GM23248 (cell line): ENCODE measurements at regions not wholly inside any gene's neighbourhood (a gene's known extent, or its start where the extent isn't known, plus 50 kb on each side); places are given as distances from the start of the nearest gene placed in this dataset.

Experiments used
- DNase-seq: peaks from one replicate; pipeline ENCODE4 v3.0.0-alpha.2; 2015
- H2AFZ ChIP-seq: fragments of 200-600 bp; sonication (generic); 2 replicates; pipeline ENCODE4 v1.6.1; 2016; ENCODE audit warnings: antibody characterized with exemption
- H3F3A ChIP-seq: fragments of 200-600 bp; sonication (generic); 2 replicates; pipeline ENCODE4 v1.6.1; 2016; ENCODE audit warnings: mild to moderate bottlenecking, antibody characterized with exemption, mixed run types; ENCODE audit not compliant: insufficient read depth
- H3K27ac ChIP-seq: fragments of 200-600 bp; sonication (generic); 2 replicates; pipeline ENCODE4 v1.5.1; 2016; ENCODE audit warnings: mild to moderate bottlenecking
- H3K27me3 ChIP-seq: fragments of 200-600 bp; sonication (generic); replicated peaks from 2 replicates; pipeline ENCODE4 v1.6.1; 2016; ENCODE audit warnings: mild to moderate bottlenecking; ENCODE audit not compliant: insufficient read depth
- H3K36me3 ChIP-seq: fragments of 200-600 bp; sonication (generic); 2 replicates; pipeline ENCODE4 v1.6.1; 2016; ENCODE audit warnings: low read depth, mild to moderate bottlenecking
- H3K4me1 ChIP-seq: fragments of 200-600 bp; sonication (generic); 2 replicates; pipeline ENCODE4 v1.6.1; 2016; ENCODE audit warnings: mild to moderate bottlenecking; ENCODE audit not compliant: insufficient read depth
- H3K4me2 ChIP-seq: fragments of 200-600 bp; sonication (generic); one replicate; pipeline ENCODE4 v1.6.1; 2016; ENCODE audit warnings: mild to moderate bottlenecking; ENCODE audit not compliant: unreplicated experiment
- H3K4me3 ChIP-seq: fragments of 200-600 bp; sonication (generic); 2 replicates; pipeline ENCODE4 v1.5.1; 2016; ENCODE audit warnings: mild to moderate bottlenecking
- H3K79me2 ChIP-seq: fragments of 200-600 bp; sonication (generic); 2 replicates; pipeline ENCODE4 v1.6.1; 2016; ENCODE audit warnings: mild to moderate bottlenecking; ENCODE audit not compliant: insufficient read depth
- H3K9ac ChIP-seq: fragments of 200-600 bp; sonication (generic); 2 replicates; pipeline ENCODE4 v1.6.1; 2016; ENCODE audit warnings: mild to moderate bottlenecking
- H3K9me2 ChIP-seq: fragments of 200-600 bp; sonication (generic); 2 replicates; pipeline ENCODE4 v1.6.1; 2016; ENCODE audit warnings: mixed run types, mild to moderate bottlenecking, moderate library complexity; ENCODE audit not compliant: insufficient read depth
- H3K9me3 ChIP-seq: fragments of 200-600 bp; sonication (generic); one replicate; pipeline ENCODE4 v1.6.1; 2017; ENCODE audit warnings: low read depth
- H4K20me1 ChIP-seq: fragments of 200-600 bp; sonication (generic); 2 replicates; pipeline ENCODE4 v1.6.0; 2016; ENCODE audit not compliant: insufficient read depth
- EZH2 ChIP-seq: fragments of 200-600 bp; sonication (generic); IDR thresholded peaks from 2 replicates; pipeline ENCODE4 v1.6.1; 2018; ENCODE audit warnings: antibody characterized with exemption, mild to moderate bottlenecking; ENCODE audit not compliant: insufficient read depth, poor library complexity, severe bottlenecking
- EZH2phosphoT487 ChIP-seq: fragments of 200-600 bp; sonication (generic); IDR thresholded peaks from 2 replicates; pipeline ENCODE4 v1.6.1; 2018; ENCODE audit warnings: antibody characterized with exemption, moderate library complexity, mild to moderate bottlenecking, low read depth; ENCODE audit not compliant: insufficient read depth
- WGBS, 2 experiments: methylation state at CpG; one replicate each; pipeline ENCODE4 v1.1.6; 2015 to 2017; ENCODE audit warnings: low lambda C conversion rate in 2 of 2, low coverage in 1 of 2; ENCODE audit errors: missing lambda C conversion rate in 2 of 2; 5-methylcytosine and 5-hydroxymethylcytosine counted together
- in situ Hi-C: fragments of 300-500 bp; cut with MboI; formaldehyde crosslinking; loops from 2 replicates; pipeline ENCODE4 v1.15.0; 2020

GRCh38 chrX:113818346-113818745, 765.5 kb upstream of the HTR2C start:
- H3K9me2 ChIP-seq, result no peaks in the 10 kb centered on the region

DNA sequence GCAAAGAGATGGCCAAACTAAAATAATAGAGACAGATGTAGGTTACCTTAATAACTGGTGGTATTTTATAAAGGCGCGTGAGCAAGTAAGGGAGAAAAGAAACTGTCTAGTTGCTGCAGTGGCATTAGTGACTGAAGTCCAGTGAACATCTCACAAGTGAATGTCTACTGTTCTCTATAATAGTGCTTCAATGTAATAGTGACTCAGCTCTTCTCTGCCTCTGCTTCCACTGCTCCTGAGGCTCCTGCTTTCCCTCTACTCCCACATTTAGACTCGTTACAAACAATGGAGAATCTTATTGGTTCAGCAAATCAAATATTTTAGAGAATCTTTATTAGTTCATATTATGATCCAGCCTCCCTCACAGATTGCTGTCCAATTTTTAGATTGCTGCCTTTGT, 779.1 kb upstream of the HTR2C start:
- in situ Hi-C loops, result no loop called here
- no peak overlapping the region for H2AFZ ChIP-seq

More at GRCh38 chrX:113818346-113818745, 765.5 kb upstream of the HTR2C start:
- no peaks in the 10 kb centered on the region for H3K4me1 ChIP-seq
- no peak for DNase-seq
- H3K79me2 ChIP-seq, result no peaks in the 10 kb centered on the region
- no peaks in the 10 kb centered on the region for H3F3A ChIP-seq
- H3K9ac ChIP-seq, result no peak overlapping the region
- in situ Hi-C loops, result no loop called here
- TF ChIP-seq EZH2phosphoT487 (no peak), EZH2 (no peak)
- no peaks in the 10 kb centered on the region for H3K36me3 ChIP-seq
- H3K27ac ChIP-seq, result no peak overlapping the region
- no peaks in the 10 kb centered on the region for H3K9me3 ChIP-seq
- no peaks in the 10 kb centered on the region for H3K27me3 ChIP-seq
- no peak overlapping the region for H2AFZ ChIP-seq
- no peak overlapping the region for H3K4me3 ChIP-seq
- WGBS, 2 experiments, result 16 to 31% methylated on average over 3 of the region's 3 CpGs
- H4K20me1 ChIP-seq, result no peaks in the 10 kb centered on the region
- H3K4me2 ChIP-seq, result no peak overlapping the region

GRCh38 chrX:113804291-113804690, 779.6 kb upstream of the HTR2C start:
- in situ Hi-C loops, result no loop called here
- 25 to 30% methylated on average over 3 of the region's 3 CpGs for WGBS, 2 experiments
- Histone ChIP-seq H3K4me1 (no peaks in the 10 kb centered on the region), H3K79me2 (no peaks in the 10 kb centered on the region), H3K9me2 (no peaks in the 10 kb centered on the region), H3F3A (no peaks in the 10 kb centered on the region), H3K4me3 (no peak overlapping the region), H3K9me3 (no peaks in the 10 kb centered on the region), H3K4me2 (no peak overlapping the region), H3K27me3 (no peaks in the 10 kb centered on the region), H2AFZ (no peak overlapping the region), H3K36me3 (no peaks in the 10 kb centered on the region), H3K9ac (no peak overlapping the region), H3K27ac (no peak overlapping the region), H4K20me1 (no peaks in the 10 kb centered on the region)
- TF ChIP-seq EZH2 (no peak), EZH2phosphoT487 (no peak)
- DNase-seq, result no peak

More for the DNA sequence above, 779.1 kb upstream of the HTR2C start:
- Histone ChIP-seq H3K9ac (no peak overlapping the region), H3F3A (no peaks in the 10 kb centered on the region), H3K27me3 (no peaks in the 10 kb centered on the region), H3K4me2 (no peak overlapping the region), H3K79me2 (no peaks in the 10 kb centered on the region), H3K9me3 (no peaks in the 10 kb centered on the region), H4K20me1 (no peaks in the 10 kb centered on the region), H3K27ac (no peak overlapping the region), H3K4me1 (no peaks in the 10 kb centered on the region), H3K4me3 (no peak overlapping the region), H3K36me3 (no peaks in the 10 kb centered on the region), H3K9me2 (no peaks in the 10 kb centered on the region)
- 6 to 24% methylated on average over 3 of the region's 3 CpGs for WGBS, 2 experiments
- TF ChIP-seq EZH2phosphoT487, result no peak
- TF ChIP-seq EZH2, result no peak
- DNase-seq, result no peak

- Histone ChIP-seq H3K4me3 (no peak overlapping the region), H4K20me1 (no peaks in the 10 kb centered on the region), H3K9me2 (no peaks in the 10 kb centered on the region), H3K9me3 (no peaks in the 10 kb centered on the region), H3F3A (no peaks in the 10 kb centered on the region), H3K27me3 (no peaks in the 10 kb centered on the region), H3K27ac (no peak overlapping the region), H3K4me1 (no peaks in the 10 kb centered on the region), H3K36me3 (no peaks in the 10 kb centered on the region), H3K79me2 (no peaks in the 10 kb centered on the region), H3K4me2 (no peak overlapping the region), H3K9ac (no peak overlapping the region), H2AFZ (no peak overlapping the region)
- in situ Hi-C loops, result no loop called here
- 10 to 16% methylated on average over 4 of the region's 4 CpGs for WGBS, 2 experiments
- TF ChIP-seq EZH2 (no peak), EZH2phosphoT487 (no peak)
- DNase-seq, result no peak
Measured at GRCh38 chrX:113802837-113803236, 781.0 kb upstream of the HTR2C start.

DNA sequence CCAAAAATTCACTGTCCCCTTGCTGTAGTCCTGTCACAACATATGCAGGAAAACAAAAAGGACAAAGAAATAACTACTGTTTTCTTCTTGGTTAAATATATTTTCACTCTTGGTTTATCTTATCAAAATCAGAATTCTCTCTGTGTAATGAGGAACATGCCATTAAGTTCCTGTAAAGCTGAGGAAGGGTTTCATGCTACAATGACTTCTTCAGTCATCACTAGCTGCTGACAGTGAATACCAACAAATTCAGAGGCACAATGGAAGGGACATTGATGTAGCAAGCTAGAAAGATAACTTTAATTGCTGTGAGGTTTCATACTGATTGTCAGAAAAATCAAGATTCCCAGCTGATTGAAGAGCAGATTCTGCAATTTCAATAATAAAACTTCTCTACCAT, 782.9 kb upstream of the HTR2C start:
- Histone ChIP-seq H3K36me3 (no peaks in the 10 kb centered on the region), H3K4me2 (no peak overlapping the region), H3F3A (no peaks in the 10 kb centered on the region), H3K27ac (no peak overlapping the region), H3K9me3 (no peaks in the 10 kb centered on the region), H3K9me2 (no peaks in the 10 kb centered on the region), H3K27me3 (no peaks in the 10 kb centered on the region), H3K4me3 (no peak overlapping the region), H2AFZ (no peak overlapping the region), H4K20me1 (no peaks in the 10 kb centered on the region), H3K4me1 (no peaks in the 10 kb centered on the region), H3K9ac (no peak overlapping the region), H3K79me2 (no peaks in the 10 kb centered on the region)
- TF ChIP-seq EZH2 (no peak), EZH2phosphoT487 (no peak)
- no peak for DNase-seq
- in situ Hi-C loops, result no loop called here
